ENCODE measurements at regions not wholly inside any gene's neighbourhood (a gene's known extent, or its start where the extent isn't known, plus 50 kb on each side); places are given as distances from the start of the nearest gene placed in this dataset.

DNA sequence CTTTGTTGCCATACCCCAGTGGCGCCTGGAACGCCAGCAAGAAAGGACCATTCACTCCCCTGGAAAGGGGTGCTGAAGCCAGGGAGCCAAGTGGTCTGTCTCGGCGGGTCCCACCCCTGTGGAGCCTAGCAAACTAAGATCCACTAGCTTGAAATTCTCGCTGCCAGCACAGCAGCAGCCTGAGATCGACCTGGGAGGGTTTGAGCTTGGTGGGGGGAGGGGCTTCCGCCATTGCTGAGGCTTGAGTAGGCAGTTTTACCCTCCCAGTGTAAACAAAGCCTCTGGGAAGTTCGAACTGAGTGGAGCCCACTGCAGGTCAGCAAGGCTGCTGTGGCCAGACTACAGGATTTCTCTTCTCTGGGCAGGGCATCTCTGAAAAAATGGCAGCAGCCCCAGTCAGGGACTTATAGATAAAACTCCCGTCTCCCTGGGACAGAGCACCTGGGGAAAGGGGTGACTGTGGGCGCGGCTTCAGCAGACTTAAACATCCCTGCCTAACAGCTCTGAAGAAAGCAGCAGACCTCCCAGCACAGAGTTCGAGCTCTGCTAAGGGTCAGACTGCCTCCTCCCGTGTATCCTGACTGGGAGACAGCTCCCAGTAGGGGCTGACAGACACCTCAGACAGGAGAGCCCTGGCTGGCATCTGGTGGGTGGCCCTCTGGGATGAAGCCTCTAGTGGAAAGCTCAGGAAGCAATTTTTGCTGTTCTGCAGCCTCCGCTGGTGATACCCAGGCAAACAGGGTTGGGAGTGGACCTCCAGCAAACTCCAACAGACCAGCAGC lies 281.1 kb upstream of the SP4 start:
- Histone ChIP-seq H3K79me1 (ENCODE audit: low read depth in 1 of 2, low read length in 2 of 2) (no peaks in the 10 kb centered on the region), H4K5ac (ENCODE audit: low read depth, low read length) (no peak overlapping the region), H3K9me1 (ENCODE audit: insufficient read depth, low read length) (no peaks in the 10 kb centered on the region), H3K18ac (ENCODE audit: low read depth, low read length) (no peak overlapping the region), H3K27ac (ENCODE audit: insufficient read depth, low read length) (no peak overlapping the region), H3K4me1 (ENCODE audit: control insufficient read depth, insufficient read depth, low read length) (no peaks in the 10 kb centered on the region), H3K36me3 (ENCODE audit: control insufficient read depth, insufficient read depth, low read length) (no peaks in the 10 kb centered on the region), H2BK20ac (ENCODE audit: low read depth, low read length) (no peak overlapping the region), H2AK5ac (ENCODE audit: low read depth, low read length) (no peak overlapping the region), H3K4ac (ENCODE audit: low read depth, low read length) (no peak overlapping the region), H2BK5ac (ENCODE audit: low read depth, low read length, poor library complexity, severe bottlenecking) (no peak overlapping the region), H3K4me2 (ENCODE audit: low read depth, low read length) (no peak overlapping the region), H3K14ac (replicated peaks; ENCODE audit: low read depth, low read length) (no peak overlapping the region), H2AFZ (replicated peaks; ENCODE audit: low read length, poor library complexity) (no peak overlapping the region), H4K20me1 (ENCODE audit: insufficient read depth, low read length) (no peaks in the 10 kb centered on the region), H3K27me3 (ENCODE audit: control insufficient read depth, insufficient read depth, low read length) (no peaks in the 10 kb centered on the region), H3K9me3 (ENCODE audit: control insufficient read depth, insufficient read depth, low read length) (peaks cover 36% of the 10 kb centered on the region), H3K4me3 (ENCODE audit: insufficient read depth, low read depth, low read length) (no peak overlapping the region), H3K23ac (ENCODE audit: low read depth, low read length) (no peak overlapping the region), H3K56ac (ENCODE audit: extremely low read depth, insufficient read depth, low read length) (no peak overlapping the region), H4K8ac (ENCODE audit: low read depth in 2 of 2, low read length in 2 of 2) (no peak overlapping the region), H3K9ac (ENCODE audit: low read depth, low read length) (no peak overlapping the region), H2BK120ac (ENCODE audit: low read depth, low read length) (no peak overlapping the region), H2BK15ac (ENCODE audit: low read depth, low read length) (no peak overlapping the region), H2AK9ac (replicated peaks; ENCODE audit: low read depth, low read length, poor library complexity) (no peak overlapping the region), H4K91ac (ENCODE audit: insufficient read depth, low read depth, low read length) (no peak overlapping the region)
- ChIA-PET CTCF (no interaction called here), POLR2A (ENCODE audit: unreplicated experiment) (no interaction called here)
- TF ChIP-seq NFE2L2 (IDR thresholded peaks at IDR 0.05; ENCODE audit: low read depth, low read length) (no peak), MXI1 (IDR thresholded peaks at IDR 0.05; ENCODE audit: borderline replicate concordance, low read depth, low read length) (no peak), FOS (IDR thresholded peaks at IDR 0.05; ENCODE audit: low read depth, low read length) (no peak), CEBPB (IDR thresholded peaks at IDR 0.05; ENCODE audit: low read depth, low read length) (no peak)
- TF ChIP-seq, protein P1, sequence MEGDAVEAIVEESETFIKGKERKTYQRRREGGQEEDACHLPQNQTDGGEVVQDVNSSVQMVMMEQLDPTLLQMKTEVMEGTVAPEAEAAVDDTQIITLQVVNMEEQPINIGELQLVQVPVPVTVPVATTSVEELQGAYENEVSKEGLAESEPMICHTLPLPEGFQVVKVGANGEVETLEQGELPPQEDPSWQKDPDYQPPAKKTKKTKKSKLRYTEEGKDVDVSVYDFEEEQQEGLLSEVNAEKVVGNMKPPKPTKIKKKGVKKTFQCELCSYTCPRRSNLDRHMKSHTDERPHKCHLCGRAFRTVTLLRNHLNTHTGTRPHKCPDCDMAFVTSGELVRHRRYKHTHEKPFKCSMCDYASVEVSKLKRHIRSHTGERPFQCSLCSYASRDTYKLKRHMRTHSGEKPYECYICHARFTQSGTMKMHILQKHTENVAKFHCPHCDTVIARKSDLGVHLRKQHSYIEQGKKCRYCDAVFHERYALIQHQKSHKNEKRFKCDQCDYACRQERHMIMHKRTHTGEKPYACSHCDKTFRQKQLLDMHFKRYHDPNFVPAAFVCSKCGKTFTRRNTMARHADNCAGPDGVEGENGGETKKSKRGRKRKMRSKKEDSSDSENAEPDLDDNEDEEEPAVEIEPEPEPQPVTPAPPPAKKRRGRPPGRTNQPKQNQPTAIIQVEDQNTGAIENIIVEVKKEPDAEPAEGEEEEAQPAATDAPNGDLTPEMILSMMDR (conservative IDR thresholded peaks at IDR 0.05; ENCODE audit: low read depth, low read length) = no peak
- BruUV-seq (replicated peaks) = no TSS peak
- WGBS, 2 experiments (ENCODE audit: extremely low coverage in 2 of 2, insufficient read length in 1 of 2) = 31% methylated on average over 5 of the region's 14 CpGs; no CpG with 5 or more reads in 1 of the 2 experiments
- DNase-seq (no peak), ATAC-seq (ENCODE audit: low read depth) (no peak)
- intact Hi-C loops (cut with micrococcal nuclease) (no loop called here), in situ Hi-C loops (cut with MboI; ENCODE audit: low sequenced_read_pairs) (no loop called here), dilution Hi-C loops (cut with HindIII; ENCODE audit: low sequenced_read_pairs, unreplicated experiment) (no loop called here)
